ENCODE measurements at regions not wholly inside any gene's neighbourhood (a gene's known extent, or its start where the extent isn't known, plus 50 kb on each side); places are given as distances from the start of the nearest gene placed in this dataset.
"Not testable (repeated sequence)": the region's sequence is repeated elsewhere in the genome, so short reads cannot be mapped to it uniquely, and the experiment has no call there.

DNA sequence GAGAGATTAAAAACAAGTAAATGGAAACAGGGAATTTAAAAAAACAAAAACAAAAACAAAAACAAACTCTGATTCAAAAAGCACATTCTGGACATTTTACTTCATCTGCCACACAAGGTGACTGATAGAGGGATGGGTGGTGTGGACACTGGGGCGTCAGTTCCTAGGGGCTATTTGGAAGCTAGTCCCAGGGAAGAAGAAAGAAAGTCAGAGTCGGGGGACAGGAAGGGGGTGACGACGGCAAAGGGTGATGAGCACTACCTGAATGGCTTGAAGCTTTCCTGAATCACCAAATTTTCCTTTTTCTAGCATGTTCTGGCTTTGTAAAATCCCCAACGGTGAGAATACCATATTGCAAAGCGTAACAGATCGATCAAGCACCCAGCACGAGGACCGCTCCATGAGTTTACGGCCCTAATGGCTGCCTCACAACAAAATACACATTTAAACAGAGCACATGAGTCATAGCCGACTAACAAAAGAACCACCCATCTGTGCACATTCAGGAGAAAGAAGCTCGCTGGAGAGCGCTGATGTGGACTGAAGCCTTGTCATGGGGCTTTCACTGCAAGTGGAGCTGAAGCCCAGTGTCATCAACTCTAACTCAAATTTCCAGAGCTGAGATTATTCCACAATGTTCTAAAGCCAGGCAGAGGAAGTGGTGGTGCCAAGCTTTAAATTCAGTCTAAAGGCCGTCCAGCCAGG lies 178.9 kb downstream of the LNPK start:
- no peak for DNase-seq (ENCODE audit: low read depth in 1 of 2, low spot score in 1 of 2)
- in situ Hi-C loops (cut with HindIII; ENCODE audit: low pct_unique_long_range_greater_than_20kb, low sequenced_read_pairs) = no loop called here
- no peak for TF ChIP-seq JUND (IDR thresholded peaks at IDR 0.05; ENCODE audit: low read depth)

GRCh38 chr2:175817221-175817620 lies 184.8 kb downstream of the LNPK start:
- no peak for DNase-seq (ENCODE audit: low read depth in 1 of 2, low spot score in 1 of 2)
- in situ Hi-C loops (cut with HindIII; ENCODE audit: low pct_unique_long_range_greater_than_20kb, low sequenced_read_pairs) = no loop called here
- TF ChIP-seq JUND (IDR thresholded peaks at IDR 0.05; ENCODE audit: low read depth) = no peak

DNA sequence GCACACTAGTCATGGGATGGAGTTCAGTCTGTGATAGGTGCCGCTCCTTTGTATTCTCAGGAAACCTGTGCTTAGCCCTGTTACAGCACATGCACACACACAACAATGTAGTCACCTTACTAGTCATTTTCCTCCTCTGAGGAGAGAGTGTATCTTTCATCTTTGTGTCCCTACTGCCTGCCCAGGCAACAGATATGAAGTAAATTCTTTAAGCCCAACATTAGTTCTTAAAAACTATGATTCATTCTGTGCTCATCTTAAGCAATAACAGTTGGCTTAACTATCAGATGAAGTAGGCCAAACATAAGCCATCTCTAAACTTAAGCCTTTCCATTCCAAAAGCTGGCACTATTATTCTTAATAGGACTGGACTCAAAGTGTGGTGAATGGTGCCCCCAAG lies 186.5 kb downstream of the LNPK start:
- DNase-seq (ENCODE audit: low read depth in 1 of 2, low spot score in 1 of 2) = no peak
- no peak for TF ChIP-seq JUND (IDR thresholded peaks at IDR 0.05; ENCODE audit: low read depth)
- in situ Hi-C loops (cut with HindIII; ENCODE audit: low pct_unique_long_range_greater_than_20kb, low sequenced_read_pairs) = no loop called here

DNA sequence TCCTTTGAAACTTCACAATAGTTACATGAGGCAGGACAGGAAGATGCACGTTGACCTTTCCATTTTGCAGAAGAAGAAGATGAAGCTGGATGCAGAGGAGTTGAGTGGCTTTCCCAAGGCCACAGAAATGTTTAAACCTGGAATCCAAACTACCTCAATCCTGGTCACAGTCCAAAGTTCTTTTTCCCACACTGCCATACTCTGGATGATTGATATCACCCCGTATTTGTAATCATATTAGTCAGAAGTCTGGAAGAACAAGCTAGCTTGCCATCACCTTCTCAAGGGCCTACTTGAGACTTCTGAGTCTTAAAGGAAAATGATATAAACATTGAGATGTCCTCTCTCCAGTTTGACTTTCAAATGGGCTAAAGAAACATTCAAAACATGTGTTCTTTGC lies 190.1 kb downstream of the LNPK start:
- in situ Hi-C loops (cut with HindIII; ENCODE audit: low pct_unique_long_range_greater_than_20kb, low sequenced_read_pairs) = no loop called here
- TF ChIP-seq JUND (IDR thresholded peaks at IDR 0.05; ENCODE audit: low read depth) = no peak
- no peak for DNase-seq (ENCODE audit: low read depth in 1 of 2, low spot score in 1 of 2)

- no peak for DNase-seq (ENCODE audit: low read depth in 1 of 2, low spot score in 1 of 2)
- TF ChIP-seq JUND (IDR thresholded peaks at IDR 0.05; ENCODE audit: low read depth) = no peak
- in situ Hi-C loops (cut with HindIII; ENCODE audit: low pct_unique_long_range_greater_than_20kb, low sequenced_read_pairs) = no loop called here
These were observed 193.2 kb downstream of the LNPK start for GRCh38 chr2:175808858-175809257.

DNA sequence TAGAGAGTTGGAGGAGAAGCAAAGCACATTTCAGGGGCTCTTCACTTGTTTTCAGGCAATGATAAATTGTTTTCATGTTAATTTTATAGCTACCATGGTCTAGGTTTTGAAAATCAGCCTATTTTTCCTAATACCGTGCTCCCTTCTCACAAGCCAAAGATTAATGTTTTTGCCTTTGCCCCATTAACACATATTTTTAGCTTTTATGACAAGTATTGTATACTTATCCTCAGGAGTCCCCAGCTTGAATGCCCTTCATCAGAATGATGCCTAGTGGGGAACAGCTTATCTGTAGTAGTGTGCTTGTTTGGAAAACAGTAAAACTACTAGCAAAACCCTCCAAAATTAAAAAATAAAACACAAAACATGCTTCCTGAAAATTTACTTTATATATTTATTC lies 194.0 kb downstream of the LNPK start:
- DNase-seq (ENCODE audit: low read depth in 1 of 2, low spot score in 1 of 2) = no peak
- in situ Hi-C loops (cut with HindIII; ENCODE audit: low pct_unique_long_range_greater_than_20kb, low sequenced_read_pairs) = no loop called here
- no peak for TF ChIP-seq JUND (IDR thresholded peaks at IDR 0.05; ENCODE audit: low read depth)

DNA sequence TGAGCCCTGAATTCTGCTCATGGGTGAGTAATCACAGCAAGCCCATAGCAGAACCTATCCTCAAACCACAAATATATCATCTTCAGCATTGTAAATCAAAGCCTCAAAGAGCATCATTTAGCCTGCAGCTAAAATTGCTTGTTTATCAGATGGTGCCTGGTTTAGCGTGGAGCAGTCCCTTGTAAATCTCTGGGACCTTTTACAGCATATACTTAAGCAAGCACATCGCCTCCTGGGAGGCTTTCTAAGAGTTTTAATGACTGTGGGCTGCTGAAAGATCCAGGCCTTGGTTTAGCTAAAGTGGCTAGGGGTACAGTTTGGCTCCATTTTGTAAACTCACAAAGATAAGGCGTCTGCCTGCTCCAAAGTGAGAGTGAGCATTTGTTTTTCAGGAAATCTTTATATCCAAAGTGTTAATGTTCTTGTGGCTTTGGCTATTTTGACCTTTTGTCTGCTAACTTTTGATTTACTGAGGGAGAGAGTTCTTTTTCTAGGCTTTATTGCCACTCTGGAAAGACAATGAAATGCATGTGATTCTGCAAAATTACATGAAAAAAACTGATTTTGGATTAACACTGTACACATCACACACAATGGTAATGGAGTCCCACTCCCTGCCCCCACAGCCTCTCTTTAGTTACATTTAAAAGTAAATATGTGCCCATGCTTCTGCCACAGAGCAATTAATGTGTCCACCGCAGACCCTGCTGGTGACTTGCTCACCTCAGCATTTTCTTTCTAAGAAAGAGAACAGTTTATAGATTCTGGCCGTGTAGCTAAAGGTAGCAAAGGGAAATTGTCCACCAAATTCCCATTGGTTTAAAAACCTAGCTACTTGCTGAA lies 194.8 kb downstream of the LNPK start:
- in situ Hi-C loops (cut with HindIII; ENCODE audit: low pct_unique_long_range_greater_than_20kb, low sequenced_read_pairs) = no loop called here
- no peak for DNase-seq (ENCODE audit: low read depth in 1 of 2, low spot score in 1 of 2)
- TF ChIP-seq JUND (IDR thresholded peaks at IDR 0.05; ENCODE audit: low read depth) = no peak

DNA sequence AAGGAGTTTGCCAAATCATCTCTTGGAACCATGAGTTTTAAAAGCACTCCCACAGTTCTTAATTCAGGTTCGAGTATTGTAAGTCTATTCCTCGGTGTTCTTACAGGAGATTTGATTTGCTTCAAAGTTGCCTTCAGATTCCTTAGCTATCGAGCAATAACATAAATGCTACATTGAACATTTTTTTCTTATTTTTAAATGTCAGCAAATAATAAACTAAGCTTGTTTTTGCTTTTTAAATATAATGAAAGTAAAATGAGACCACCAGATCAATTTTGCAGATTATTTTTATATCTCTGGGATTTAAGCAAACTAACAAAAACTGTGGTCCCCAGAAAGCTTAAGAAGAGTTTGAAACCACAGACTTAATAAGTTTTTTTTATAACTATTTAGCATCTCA lies 195.5 kb downstream of the LNPK start:
- no peak for DNase-seq (ENCODE audit: low read depth in 1 of 2, low spot score in 1 of 2)
- in situ Hi-C loops (cut with HindIII; ENCODE audit: low pct_unique_long_range_greater_than_20kb, low sequenced_read_pairs) = no loop called here
- TF ChIP-seq JUND (IDR thresholded peaks at IDR 0.05; ENCODE audit: low read depth) = no peak

DNA sequence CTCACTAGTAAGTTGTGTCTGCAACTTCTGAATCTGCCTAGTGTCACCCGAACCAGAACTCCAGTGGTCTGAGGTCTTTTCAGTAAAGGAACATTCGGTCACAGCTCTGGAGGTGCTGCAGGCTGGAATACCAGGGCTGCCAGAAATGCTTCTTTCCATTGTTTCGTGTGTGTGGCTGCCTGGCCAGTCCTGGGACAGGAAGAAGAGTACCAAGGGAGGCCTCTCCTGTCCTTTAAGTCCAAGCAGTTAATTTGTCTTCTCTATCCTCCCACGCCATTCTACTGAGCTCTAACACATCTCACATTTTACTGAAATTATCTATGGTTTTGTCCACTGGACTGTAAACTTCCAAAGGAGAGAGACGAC lies 196.0 kb downstream of the LNPK start:
- no peak for DNase-seq (ENCODE audit: low read depth in 1 of 2, low spot score in 1 of 2)
- TF ChIP-seq JUND (IDR thresholded peaks at IDR 0.05; ENCODE audit: low read depth) = no peak
- in situ Hi-C loops (cut with HindIII; ENCODE audit: low pct_unique_long_range_greater_than_20kb, low sequenced_read_pairs) = no loop called here

DNA sequence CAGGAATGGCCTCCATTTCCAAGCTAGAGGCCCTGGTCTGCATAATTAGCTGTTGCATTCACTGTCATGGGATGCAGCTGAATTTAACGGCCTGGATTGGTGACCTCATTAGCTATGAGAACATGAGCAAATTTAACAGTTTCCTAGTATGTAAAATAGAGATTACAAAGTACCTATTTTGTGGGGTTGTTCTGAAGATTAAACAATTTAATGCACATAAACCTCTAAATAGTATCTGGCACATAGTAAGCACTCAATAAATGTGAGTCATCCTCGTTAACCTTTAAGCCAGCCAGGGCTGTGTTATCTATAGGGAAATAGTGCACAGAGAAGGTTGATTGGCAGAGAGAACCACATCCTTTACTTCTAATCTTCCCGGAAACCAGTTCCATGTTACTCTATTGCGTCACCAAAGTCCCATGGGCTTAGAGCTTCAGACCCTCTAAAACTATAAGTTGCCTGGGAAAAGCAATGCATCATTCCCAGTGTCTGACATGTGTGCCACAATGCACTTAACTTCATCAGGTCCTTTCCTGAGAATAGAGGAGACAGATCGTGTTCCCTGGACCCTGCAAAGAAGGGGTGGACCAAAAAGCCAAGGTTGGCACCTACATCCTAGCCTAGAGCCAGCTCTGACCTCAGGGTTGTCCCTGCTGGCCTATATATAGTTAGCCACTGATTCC lies 196.5 kb downstream of the LNPK start:
- in situ Hi-C loops (cut with HindIII; ENCODE audit: low pct_unique_long_range_greater_than_20kb, low sequenced_read_pairs) = no loop called here
- DNase-seq (ENCODE audit: low read depth in 1 of 2, low spot score in 1 of 2) = no peak
- no peak for TF ChIP-seq JUND (IDR thresholded peaks at IDR 0.05; ENCODE audit: low read depth)

- in situ Hi-C loops (cut with HindIII; ENCODE audit: low pct_unique_long_range_greater_than_20kb, low sequenced_read_pairs) = no loop called here
- DNase-seq (ENCODE audit: low read depth in 1 of 2, low spot score in 1 of 2) = no peak
- TF ChIP-seq JUND (IDR thresholded peaks at IDR 0.05; ENCODE audit: low read depth) = no peak
These were observed 197.9 kb downstream of the LNPK start for GRCh38 chr2:175804122-175804521.

DNA sequence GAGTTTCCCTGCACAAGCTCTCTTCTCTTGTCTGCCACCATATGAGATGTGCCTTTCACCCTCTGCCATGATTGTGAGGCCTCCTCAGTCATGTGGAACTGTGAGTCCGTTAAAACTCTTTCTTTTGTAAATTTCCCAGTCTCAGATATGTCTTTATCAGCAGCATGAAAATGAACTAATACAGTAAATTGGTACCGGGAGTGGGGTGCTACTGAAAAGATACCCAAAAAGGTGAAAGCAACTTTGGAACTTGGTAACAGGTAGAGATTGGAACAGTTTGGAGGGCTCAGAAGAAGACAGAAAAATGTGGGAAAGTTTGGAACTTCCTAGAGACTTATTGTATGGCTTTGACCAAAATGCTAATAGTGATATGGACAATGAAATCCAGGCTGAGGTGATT lies 205.6 kb downstream of the LNPK start:
- in situ Hi-C loops (cut with HindIII; ENCODE audit: low pct_unique_long_range_greater_than_20kb, low sequenced_read_pairs); DNase-seq (ENCODE audit: low read depth in 1 of 2, low spot score in 1 of 2): not testable (repeated sequence)

GRCh38 chr2:175793648-175794047 lies 208.4 kb downstream of the LNPK start:
- TF ChIP-seq JUND (IDR thresholded peaks at IDR 0.05; ENCODE audit: low read depth) = no peak
- no peak for DNase-seq (ENCODE audit: low read depth in 1 of 2, low spot score in 1 of 2)
- in situ Hi-C loops (cut with HindIII; ENCODE audit: low pct_unique_long_range_greater_than_20kb, low sequenced_read_pairs) = no loop called here

Data from T47D (cell line).